ENCODE measurements at regions not wholly inside any gene's neighbourhood (a gene's known extent, or its start where the extent isn't known, plus 50 kb on each side); places are given as distances from the start of the nearest gene placed in this dataset.

- no peaks in the 10 kb centered on the region for H3K79me2 ChIP-seq (ENCODE audit: low read depth)
- no peak overlapping the region for H3K9ac ChIP-seq
- peak overlapping the region; percentile 64 for H2AFZ ChIP-seq (replicated peaks)
- H4K20me1 ChIP-seq (ENCODE audit: low read depth): no peaks in the 10 kb centered on the region
- H3K4me3 ChIP-seq: no peak overlapping the region
- H3K4me1 ChIP-seq: peaks cover 10% of the 10 kb centered on the region
- peaks cover 3% of the 10 kb centered on the region for H3K9me3 Mint-ChIP-seq
- TF ChIP-seq EZH2phosphoT487 (IDR thresholded peaks at IDR 0.05) (no peak), EZH2 (IDR thresholded peaks at IDR 0.05) (no peak)
- TF ChIP-seq, protein P1, sequence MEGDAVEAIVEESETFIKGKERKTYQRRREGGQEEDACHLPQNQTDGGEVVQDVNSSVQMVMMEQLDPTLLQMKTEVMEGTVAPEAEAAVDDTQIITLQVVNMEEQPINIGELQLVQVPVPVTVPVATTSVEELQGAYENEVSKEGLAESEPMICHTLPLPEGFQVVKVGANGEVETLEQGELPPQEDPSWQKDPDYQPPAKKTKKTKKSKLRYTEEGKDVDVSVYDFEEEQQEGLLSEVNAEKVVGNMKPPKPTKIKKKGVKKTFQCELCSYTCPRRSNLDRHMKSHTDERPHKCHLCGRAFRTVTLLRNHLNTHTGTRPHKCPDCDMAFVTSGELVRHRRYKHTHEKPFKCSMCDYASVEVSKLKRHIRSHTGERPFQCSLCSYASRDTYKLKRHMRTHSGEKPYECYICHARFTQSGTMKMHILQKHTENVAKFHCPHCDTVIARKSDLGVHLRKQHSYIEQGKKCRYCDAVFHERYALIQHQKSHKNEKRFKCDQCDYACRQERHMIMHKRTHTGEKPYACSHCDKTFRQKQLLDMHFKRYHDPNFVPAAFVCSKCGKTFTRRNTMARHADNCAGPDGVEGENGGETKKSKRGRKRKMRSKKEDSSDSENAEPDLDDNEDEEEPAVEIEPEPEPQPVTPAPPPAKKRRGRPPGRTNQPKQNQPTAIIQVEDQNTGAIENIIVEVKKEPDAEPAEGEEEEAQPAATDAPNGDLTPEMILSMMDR (IDR thresholded peaks at IDR 0.05): no peak
- H3K4me2 ChIP-seq: no peak overlapping the region
- peaks cover 5% of the 10 kb centered on the region for H3K36me3 ChIP-seq
- no peaks in the 10 kb centered on the region for H3K27me3 ChIP-seq
- H3K27ac ChIP-seq: no peak overlapping the region
- no peak overlapping the region for H3K27ac Mint-ChIP-seq
- no peaks in the 10 kb centered on the region for H3K9me3 ChIP-seq (ENCODE audit: low read depth)
- no peak for DNase-seq (ENCODE audit: low spot score)
- H3K27me3 Mint-ChIP-seq (ENCODE audit: insufficient read depth, low read depth): peaks cover 4% of the 10 kb centered on the region
- H3K4me3 Mint-ChIP-seq: no peak overlapping the region
- H3K4me1 Mint-ChIP-seq: peaks cover 4% of the 10 kb centered on the region
- no peaks in the 10 kb centered on the region for H3K36me3 Mint-ChIP-seq
- no peaks in the 10 kb centered on the region for H3F3A ChIP-seq (ENCODE audit: low read depth)
Measured at GRCh38 chr6:149138089-149138488, 179.4 kb upstream of the TAB2 start.

DNA sequence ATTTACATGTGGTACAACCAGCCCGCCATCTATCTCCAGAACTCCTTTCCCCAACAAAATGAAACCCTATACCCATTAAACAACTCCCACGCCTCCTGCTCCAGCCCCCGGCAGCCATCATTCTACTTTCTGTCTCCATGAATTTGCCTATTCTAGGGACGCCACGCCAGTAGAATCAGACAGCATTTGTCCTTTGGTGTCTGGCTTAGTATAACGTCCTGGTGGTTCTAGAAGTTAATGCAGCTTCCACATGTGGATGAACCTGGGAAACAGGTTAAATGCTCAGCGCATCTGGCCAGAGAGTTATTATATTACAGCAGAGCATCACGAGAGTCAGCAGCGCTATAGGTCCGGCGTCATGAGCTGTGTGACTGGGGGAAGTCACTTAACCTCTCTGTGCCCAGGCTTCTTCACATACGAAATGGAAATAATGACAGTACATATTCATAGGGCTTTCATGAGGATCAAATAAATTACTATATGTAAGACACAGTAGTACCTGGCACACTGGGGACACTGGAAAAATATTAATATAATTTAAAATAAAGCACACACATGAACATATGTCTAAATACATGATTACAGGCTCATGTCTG, 178.7 kb upstream of the TAB2 start:
- no peak for DNase-seq (ENCODE audit: low spot score)
- peaks cover 5% of the 10 kb centered on the region for H3K36me3 ChIP-seq
- H2AFZ ChIP-seq (replicated peaks): no peak overlapping the region
- no peaks in the 10 kb centered on the region for H4K20me1 ChIP-seq (ENCODE audit: low read depth)
- Mint-ChIP-seq H3K4me1 (peaks cover 4% of the 10 kb centered on the region), H3K9me3 (peaks cover 3% of the 10 kb centered on the region), H3K27me3 (ENCODE audit: insufficient read depth, low read depth) (peaks cover 4% of the 10 kb centered on the region), H3K4me3 (no peak overlapping the region), H3K36me3 (no peaks in the 10 kb centered on the region), H3K27ac (no peak overlapping the region)
- no peak overlapping the region for H3K4me2 ChIP-seq
- no peak overlapping the region for H3K9ac ChIP-seq
- no peaks in the 10 kb centered on the region for H3K27me3 ChIP-seq
- no peak overlapping the region for H3K4me3 ChIP-seq
- H3K9me3 ChIP-seq (ENCODE audit: low read depth): no peaks in the 10 kb centered on the region
- H3K4me1 ChIP-seq: peaks cover 7% of the 10 kb centered on the region
- H3F3A ChIP-seq (ENCODE audit: low read depth): no peaks in the 10 kb centered on the region
- no peaks in the 10 kb centered on the region for H3K79me2 ChIP-seq (ENCODE audit: low read depth)
- H3K27ac ChIP-seq: no peak overlapping the region
- TF ChIP-seq EZH2phosphoT487 (IDR thresholded peaks at IDR 0.05): no peak
- TF ChIP-seq, protein P1 (IDR thresholded peaks at IDR 0.05): no peak
- no peak for TF ChIP-seq EZH2 (IDR thresholded peaks at IDR 0.05)

DNA sequence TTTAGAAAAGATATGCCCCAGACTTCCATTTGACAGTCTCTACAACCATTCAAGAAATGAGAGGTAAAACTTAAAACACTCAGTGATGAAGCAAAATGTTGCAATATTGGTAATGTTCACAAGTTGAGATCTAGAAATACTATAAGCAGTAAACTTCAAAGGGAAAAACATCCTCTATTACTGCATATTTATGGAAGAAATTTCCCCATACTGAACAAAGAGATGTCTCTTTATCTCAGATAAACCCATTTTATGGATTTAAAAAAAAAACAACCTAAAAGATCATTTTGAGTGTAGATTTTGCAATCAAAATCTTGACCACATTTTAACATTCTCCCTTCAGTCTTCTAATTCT, 177.8 kb upstream of the TAB2 start:
- no peak overlapping the region for H3K4me3 ChIP-seq
- peak overlapping the region; percentile 91 for H2AFZ ChIP-seq (replicated peaks)
- no peaks in the 10 kb centered on the region for H4K20me1 ChIP-seq (ENCODE audit: low read depth)
- H3K36me3 ChIP-seq: peaks cover 5% of the 10 kb centered on the region
- Mint-ChIP-seq H3K27me3 (ENCODE audit: insufficient read depth, low read depth) (peaks cover 4% of the 10 kb centered on the region), H3K4me3 (no peak overlapping the region), H3K36me3 (no peaks in the 10 kb centered on the region), H3K4me1 (peaks cover 4% of the 10 kb centered on the region), H3K9me3 (peaks cover 3% of the 10 kb centered on the region), H3K27ac (no peak overlapping the region)
- no peaks in the 10 kb centered on the region for H3F3A ChIP-seq (ENCODE audit: low read depth)
- no peak overlapping the region for H3K4me2 ChIP-seq
- no peak overlapping the region for H3K27ac ChIP-seq
- no peak for DNase-seq (ENCODE audit: low spot score)
- H3K9me3 ChIP-seq (ENCODE audit: low read depth): no peaks in the 10 kb centered on the region
- peaks cover 7% of the 10 kb centered on the region for H3K4me1 ChIP-seq
- no peak overlapping the region for H3K9ac ChIP-seq
- H3K27me3 ChIP-seq: no peaks in the 10 kb centered on the region
- no peak for TF ChIP-seq EZH2 (IDR thresholded peaks at IDR 0.05)
- TF ChIP-seq, protein P1 (IDR thresholded peaks at IDR 0.05): no peak
- no peak for TF ChIP-seq EZH2phosphoT487 (IDR thresholded peaks at IDR 0.05)
- H3K79me2 ChIP-seq (ENCODE audit: low read depth): no peaks in the 10 kb centered on the region
